ENCODE measurements at regions not wholly inside any gene's neighbourhood (a gene's known extent, or its start where the extent isn't known, plus 50 kb on each side); places are given as distances from the start of the nearest gene placed in this dataset.

DNA sequence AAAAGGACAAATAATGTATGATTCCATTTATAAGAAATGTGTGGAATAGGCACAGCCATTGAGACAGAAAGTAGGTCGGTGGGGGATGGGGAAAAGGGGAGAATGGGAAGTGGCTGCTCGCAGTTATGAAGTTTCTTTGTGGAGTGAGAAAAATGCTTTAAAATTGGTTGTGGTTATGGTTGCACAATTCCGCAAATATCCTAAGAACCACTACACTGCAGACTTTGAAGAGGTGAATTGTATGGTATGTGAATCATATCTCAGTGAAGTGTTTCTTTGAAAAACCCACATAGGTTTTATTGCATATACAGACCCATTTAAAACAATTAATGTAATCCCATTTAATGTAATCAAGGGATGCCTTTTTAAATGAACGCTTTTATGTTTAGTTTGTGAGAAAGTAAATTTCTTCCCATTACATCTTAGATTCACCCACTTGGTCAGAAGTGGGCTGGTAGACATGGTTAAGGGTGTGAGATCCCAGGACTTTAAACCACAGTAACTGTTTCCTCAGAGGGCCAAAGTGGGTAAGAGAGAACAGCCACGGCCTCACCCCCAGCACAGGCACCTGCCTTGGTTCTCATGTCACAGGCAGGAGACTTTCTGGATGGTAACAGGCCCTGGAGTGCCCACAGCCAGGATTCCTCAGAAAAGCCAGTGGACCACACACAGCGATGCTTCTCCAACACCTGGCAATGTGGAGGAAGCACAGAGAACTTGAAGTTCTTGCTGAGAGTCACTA is 119.3 kb upstream of the GJB6 start:
- in situ Hi-C loops (cut with HindIII; ENCODE audit: low pct_unique_long_range_greater_than_20kb, low sequenced_read_pairs), result no loop called here
- peak; percentile 70 for DNase-seq (ENCODE audit: low read depth, low spot score)

DNA sequence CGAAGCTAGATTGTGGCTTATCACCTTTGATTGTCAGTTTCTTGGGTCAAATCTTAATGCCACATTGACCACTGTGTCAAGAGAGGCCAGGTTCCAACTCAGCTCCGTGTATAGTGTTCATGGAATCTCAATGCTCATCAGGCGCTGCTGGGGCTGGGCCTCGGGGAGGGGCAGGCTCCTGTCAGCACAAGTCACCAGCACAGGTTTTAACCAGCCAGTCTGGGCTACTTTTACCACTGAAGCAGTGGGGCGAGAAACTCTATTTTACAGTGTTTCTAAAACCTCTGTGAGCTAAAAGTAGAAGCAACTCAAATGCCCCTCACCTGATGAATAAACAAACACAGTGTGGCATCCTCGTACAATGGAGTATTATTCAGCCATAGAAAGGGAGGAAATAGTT is 118.7 kb upstream of the GJB6 start:
- DNase-seq (ENCODE audit: low read depth, low spot score), result no peak
- in situ Hi-C loops (cut with HindIII; ENCODE audit: low pct_unique_long_range_greater_than_20kb, low sequenced_read_pairs), result no loop called here

DNA sequence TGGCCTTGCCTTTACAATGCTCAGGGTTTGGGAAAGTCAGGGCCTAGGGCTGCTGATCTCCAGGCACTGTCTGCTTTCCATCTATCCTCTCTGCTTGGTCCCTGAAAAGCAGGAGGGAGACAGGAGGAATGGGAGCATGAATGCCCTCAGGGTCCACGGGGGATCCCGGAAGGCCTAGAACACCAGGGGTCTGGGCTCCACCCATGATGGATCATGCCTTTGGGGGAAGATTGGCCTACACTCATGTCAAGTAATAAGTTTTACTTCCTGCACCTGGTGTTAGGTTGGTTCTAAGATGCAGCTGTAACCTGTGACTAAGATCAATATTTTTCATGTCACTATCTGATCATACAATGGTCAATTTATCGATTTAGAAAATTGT is 118.3 kb upstream of the GJB6 start:
- in situ Hi-C loops (cut with HindIII; ENCODE audit: low pct_unique_long_range_greater_than_20kb, low sequenced_read_pairs), result no loop called here
- no peak for DNase-seq (ENCODE audit: low read depth, low spot score)

DNA sequence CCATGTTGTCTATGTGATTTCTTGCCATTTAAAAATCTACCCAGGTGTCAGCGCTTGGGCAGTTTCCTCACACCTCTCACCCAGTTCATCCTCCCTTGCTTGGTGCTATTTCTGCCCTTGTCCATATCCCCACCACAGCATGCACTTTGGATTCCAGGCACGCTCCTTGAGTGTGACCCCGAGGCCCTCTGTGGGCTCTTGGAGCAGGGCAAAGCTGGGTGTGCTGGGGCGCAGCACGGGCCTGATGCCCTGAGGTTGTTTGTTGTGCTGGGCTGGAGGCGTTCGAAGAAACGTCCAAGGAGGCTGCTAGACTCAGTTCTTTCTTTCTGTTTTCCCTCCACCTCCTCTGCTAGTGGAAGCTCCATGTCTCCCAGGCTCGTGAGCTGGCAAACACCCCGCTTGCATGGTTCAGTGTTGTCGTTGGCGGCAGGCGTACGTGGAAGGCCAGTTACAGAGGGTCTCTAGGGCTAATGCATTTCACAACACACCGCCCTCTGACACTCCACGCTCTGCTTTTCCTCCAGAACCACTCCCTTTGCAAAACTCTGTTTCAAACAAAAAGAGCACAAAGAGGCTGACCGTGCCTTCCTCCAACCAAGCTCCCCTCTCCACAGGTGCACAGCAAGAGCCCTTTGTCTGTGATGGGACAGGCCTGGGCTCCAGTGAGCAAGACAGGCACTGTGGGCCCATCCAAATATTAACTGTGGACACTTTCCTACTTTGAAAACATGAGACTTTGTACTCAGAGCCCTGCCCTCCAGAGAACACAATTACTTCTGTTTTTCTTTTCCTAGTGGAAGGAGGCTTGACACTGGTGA is 117.7 kb upstream of the GJB6 start:
- in situ Hi-C loops (cut with HindIII; ENCODE audit: low pct_unique_long_range_greater_than_20kb, low sequenced_read_pairs), result no loop called here
- no peak for DNase-seq (ENCODE audit: low read depth, low spot score)

DNA sequence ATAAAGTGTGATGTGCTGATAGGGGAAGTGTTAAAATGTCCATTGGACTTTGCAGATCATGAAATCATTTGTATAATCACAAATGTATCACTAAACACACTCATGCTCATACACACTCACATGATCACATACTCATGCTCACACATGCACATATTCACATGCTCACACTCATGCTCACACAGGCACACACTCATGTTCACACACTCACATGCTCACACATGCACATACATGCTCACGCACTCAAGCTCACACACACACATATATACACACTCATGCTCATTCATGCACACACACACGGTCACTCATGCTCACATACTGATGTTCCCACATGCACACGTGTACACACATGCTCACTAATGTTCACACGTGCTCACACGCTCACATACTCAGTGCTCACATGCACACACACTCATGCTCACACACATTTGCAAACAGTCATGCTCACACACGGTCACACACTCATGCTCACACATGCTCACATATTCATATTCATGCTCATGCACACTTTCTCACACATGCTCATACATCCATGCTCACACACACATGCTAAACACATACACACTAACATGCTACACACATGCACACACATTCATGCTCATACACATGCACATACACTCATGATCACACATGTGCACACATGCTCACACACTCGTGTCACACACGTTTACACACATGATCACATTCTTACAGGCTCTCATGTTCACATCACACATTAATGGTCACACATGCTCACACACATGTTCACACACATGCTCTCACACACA is 116.7 kb upstream of the GJB6 start:
- no peak for DNase-seq (ENCODE audit: low read depth, low spot score)
- in situ Hi-C loops (cut with HindIII; ENCODE audit: low pct_unique_long_range_greater_than_20kb, low sequenced_read_pairs), result no loop called here

DNA sequence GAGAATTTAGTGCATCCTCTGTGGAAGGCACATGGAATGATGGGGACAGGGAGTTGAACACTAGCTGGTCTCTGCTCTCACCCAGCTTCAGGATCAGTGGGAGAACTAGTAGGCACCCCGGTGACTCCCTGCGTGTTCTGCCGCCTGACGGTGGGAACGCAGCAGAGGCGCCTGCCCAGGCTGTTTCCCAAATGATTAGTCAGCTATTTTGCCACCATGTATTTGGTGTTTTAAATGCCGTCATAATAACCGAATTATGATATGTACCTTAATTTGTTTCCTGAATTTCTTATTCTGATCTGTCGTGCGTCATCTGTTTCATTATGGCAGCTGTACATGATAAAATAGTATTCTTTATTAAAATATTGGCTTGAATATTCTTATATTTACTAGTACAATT is 115.9 kb upstream of the GJB6 start:
- no peak for DNase-seq (ENCODE audit: low read depth, low spot score)
- in situ Hi-C loops (cut with HindIII; ENCODE audit: low pct_unique_long_range_greater_than_20kb, low sequenced_read_pairs), result no loop called here

DNA sequence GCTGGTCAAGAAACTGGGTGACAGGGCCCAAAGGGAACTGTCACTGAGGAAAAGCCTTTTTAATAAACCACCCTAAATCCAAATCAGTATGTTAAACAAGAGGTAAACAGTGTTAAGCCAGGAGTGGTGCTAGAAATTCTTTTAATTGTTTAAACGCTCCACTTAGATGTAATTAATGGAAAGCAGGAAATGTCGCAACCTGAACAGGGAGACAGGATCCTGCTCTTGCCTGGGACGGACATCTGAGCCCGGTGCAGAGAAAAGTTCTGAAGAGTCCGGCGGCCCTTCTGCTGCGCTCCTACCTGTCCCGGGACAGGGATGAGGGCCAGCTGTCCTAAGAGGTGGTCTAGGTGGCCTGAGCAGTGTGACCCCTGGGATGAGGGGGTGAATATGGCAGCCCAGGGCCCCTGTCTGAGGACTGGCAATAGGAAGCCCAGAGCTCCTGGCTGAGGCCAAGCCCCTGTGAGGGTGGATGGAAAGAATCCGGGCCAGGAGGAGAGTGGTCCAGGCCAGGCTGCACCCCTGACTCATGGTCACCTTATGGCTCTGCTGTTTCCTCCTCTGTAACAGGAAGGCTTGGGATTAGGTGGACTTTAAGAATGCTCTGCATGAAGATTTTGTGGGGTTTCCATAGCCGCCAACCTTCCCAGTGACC is 112.8 kb upstream of the GJB6 start:
- in situ Hi-C loops (cut with HindIII; ENCODE audit: low pct_unique_long_range_greater_than_20kb, low sequenced_read_pairs), result no loop called here

DNA sequence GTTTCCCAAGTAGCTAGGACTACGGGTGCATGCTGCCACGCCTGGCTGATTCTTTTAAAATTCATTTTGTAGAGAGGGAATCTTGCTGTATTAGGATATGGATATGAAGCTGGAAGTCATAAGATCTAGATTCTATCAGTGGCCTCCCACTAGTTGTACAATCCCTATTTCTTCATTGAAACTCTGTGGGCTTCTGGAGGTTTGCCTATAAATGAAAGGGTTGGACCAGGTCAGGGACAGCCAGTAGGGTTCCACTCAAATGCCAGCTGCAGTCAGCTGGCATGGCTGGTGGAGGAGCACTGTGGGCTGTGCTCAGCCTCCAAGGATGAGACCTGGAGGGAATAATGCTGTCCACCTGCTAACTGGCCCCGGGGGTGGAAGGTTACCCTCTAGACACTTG is 110.2 kb upstream of the GJB6 start:
- no peak for DNase-seq (ENCODE audit: low read depth, low spot score)

More for the DNA sequence above, 112.8 kb upstream of the GJB6 start:
- DNase-seq (ENCODE audit: low read depth, low spot score), result no peak

DNA sequence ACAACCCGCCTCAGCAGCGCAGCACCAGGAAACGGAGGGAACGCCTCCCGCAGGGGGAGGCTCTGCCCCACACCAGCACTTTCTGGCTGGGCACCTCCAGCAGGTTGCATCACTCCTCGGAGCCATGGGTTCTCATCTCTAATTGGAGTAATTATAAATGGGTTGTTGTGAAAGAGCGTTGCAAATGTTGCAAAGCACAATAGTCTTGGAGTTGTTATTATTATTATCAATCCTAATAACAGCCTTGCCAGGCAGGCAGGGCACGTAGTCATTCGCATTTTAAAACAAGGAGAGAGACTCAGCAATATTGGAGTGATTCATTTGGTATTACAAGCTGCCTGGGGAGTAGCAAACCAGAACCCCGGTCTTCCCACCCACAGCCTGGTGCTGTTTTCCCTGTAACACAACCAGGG is 108.6 kb upstream of the GJB6 start:
- in situ Hi-C loops (cut with HindIII; ENCODE audit: low pct_unique_long_range_greater_than_20kb, low sequenced_read_pairs), result no loop called here
- no peak for DNase-seq (ENCODE audit: low read depth, low spot score)

More for the DNA sequence above, 110.2 kb upstream of the GJB6 start:
- in situ Hi-C loops (cut with HindIII; ENCODE audit: low pct_unique_long_range_greater_than_20kb, low sequenced_read_pairs), result no loop called here

DNA sequence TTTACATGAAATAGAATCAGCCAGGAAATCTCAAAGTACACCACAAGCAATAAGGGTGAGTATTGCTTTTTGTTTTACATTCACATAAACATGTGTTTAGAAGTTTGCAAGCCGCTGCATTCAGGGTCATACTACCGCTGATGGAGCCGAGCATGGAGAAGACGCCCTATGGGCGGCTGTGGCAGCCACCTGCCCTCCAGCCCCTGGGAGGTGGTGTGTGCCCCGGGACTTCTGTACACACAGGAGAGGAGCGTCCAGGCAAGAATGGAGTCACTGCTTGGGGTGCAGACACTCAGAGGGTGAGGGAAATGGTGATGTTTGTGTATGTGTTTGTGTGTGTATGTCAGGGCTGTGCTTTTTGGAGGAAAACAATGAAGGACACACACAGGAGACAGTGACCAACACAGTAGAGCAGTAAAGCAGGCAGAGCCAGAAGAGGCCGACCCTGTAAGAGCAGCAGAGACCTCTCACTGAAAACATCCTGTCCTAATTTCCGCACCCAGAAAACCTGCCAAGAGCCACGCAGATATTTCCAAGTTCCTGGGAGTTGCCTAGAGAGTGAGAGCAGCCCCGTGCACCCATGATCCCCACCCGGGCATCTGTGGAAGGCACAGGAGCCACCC is 108.1 kb upstream of the GJB6 start:
- in situ Hi-C loops (cut with HindIII; ENCODE audit: low pct_unique_long_range_greater_than_20kb, low sequenced_read_pairs), result no loop called here

DNA sequence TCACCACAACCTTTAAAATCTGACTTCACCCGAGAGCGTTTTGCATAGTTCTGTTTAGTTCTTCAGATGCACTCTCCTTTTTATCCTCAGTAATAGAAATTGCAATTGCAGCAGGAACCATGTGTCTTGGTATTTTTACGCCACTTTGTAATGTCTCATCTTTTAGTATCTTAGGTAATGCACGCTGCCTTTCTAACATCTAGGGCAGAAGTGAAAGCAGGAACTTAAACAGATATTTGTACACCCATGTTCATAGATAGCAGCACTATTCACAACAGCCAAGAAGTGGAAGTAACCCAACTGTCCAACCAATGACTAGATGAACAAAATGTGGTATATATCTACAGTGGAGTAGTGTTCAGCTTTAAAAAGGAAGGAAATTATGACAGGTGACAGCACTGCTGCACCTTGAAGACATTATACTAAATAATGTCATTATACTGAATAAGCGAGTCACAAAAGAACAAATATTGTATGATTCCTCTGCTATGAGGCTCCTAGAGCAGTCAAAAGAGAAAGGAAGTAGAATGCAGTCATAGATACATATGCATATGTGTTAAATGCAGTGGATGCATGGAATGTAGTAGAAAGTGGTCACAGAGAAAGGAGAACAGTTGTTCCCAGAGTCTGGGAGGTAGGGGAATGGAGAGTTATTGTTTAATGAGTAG is 105.9 kb upstream of the GJB6 start:
- in situ Hi-C loops (cut with HindIII; ENCODE audit: low pct_unique_long_range_greater_than_20kb, low sequenced_read_pairs), result no loop called here
- DNase-seq (ENCODE audit: low read depth, low spot score), result no peak

More for the DNA sequence above, 108.1 kb upstream of the GJB6 start:
- DNase-seq (ENCODE audit: low read depth, low spot score), result no peak

DNA sequence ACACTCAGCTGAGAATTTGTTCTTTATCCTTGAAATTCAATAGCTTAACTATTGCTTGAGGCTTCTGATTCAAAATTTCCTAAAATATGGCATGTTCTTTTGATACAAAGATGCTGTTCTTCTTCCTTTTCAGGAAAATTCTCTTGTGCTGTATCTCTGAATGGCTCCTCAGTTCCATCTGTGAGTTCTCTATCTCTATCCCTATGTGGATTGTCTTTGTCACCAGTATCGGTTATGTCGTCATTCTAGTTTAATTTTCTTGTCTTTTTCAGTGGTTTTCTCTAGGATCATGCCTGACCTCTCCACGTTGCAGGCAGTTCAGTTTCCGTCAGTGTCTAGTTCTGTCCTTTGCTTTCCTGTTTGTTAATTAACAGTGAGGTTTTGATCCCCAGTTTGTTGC is 104.6 kb upstream of the GJB6 start:
- DNase-seq (ENCODE audit: low read depth, low spot score), result peak; percentile 76
- in situ Hi-C loops (cut with HindIII; ENCODE audit: low pct_unique_long_range_greater_than_20kb, low sequenced_read_pairs), result no loop called here

DNA sequence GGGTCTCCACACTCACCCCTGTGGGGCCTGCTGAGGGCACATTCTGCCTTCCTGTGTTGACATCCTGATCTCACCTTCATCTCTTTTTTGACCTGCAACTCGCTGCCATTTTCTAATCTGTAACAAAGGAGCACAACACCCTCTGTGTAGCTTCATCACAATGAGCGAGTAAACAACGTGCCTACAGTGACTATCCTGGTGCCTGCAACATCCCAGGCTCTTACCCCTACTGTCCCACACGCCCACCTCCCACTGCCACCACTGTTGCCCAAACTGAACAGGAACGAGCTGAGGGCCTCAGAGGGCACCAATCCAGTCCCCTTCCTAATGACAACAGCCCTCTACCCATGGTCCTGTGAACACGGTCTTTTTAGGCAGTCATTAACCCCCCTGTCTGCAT is 102.2 kb upstream of the GJB6 start:
- no peak for DNase-seq (ENCODE audit: low read depth, low spot score)
- in situ Hi-C loops (cut with HindIII; ENCODE audit: low pct_unique_long_range_greater_than_20kb, low sequenced_read_pairs), result no loop called here

DNA sequence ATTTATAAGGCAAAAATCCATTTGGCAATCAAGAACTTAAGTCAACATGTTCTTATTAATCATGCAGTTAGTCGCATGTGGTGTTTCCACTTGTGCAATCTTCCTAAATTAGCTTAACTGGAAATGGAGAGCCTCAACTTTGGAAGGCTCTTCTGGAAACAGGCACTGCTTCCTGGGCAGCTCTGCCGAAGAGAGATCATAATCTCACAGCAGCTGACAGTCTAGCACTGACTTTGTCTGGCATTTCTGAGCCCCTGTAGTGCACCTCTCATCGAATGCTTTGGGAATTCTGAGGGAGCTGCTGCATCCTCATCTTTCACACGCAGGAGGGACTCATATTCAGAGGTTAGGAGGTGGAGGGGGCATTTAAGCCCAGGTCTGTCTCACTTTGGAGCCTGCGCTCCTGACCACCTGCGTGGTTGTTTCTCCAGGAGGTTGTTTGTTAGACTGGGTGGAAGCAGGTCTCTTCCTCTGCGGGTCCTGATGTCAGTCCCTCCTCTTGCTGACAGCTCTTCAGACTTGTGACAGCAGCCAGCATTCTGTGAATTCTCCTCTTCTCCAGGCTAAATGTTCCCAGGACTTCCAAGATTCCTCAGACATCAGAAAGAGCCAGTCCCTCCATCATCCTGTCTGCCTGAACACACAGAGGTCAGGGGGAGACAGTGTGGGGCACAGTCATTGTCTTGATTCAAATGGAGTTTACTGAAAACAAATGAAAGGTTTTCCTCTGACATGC is 100.4 kb upstream of the GJB6 start:
- no peak for DNase-seq (ENCODE audit: low read depth, low spot score)
- in situ Hi-C loops (cut with HindIII; ENCODE audit: low pct_unique_long_range_greater_than_20kb, low sequenced_read_pairs), result no loop called here

DNA sequence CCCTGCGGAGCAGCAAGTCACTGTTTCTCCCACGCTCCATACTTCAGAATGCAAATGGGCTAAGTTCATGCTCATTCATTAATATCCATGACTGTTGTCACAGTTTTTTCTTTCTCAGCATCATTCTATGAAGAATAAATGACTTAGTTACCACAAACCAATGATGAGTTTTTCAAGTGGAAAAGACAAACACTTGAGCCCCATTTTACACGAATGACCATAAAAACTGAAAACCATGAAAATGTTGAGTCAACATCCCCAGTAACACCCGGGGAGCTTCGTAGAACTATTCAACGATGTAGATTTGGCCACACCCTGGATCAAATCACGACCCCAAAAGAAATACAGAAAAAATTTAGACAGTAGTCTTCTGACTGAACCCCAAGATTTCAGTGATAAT is 99.8 kb upstream of the GJB6 start:
- in situ Hi-C loops (cut with HindIII; ENCODE audit: low pct_unique_long_range_greater_than_20kb, low sequenced_read_pairs), result no loop called here
- no peak for DNase-seq (ENCODE audit: low read depth, low spot score)

DNA sequence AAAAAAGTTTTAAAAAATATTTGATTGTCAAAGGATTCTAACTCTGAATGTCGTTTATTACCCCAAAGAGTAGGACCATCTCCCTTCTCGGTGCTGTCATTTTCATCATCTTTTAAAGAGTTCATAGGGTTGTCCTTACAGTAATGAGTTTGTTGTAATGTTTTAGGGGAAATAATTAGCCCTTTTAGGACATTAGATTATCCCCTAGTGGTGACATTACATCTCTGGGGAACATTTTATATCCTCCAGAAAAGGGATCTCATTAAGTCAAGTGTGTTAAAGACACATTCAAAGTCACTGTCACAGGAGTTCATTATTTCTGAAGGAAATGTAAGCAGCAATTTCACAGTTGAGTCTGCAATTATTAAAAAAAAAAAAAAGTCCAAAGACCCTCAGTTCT is 99.3 kb upstream of the GJB6 start:
- DNase-seq (ENCODE audit: low read depth, low spot score), result peak; percentile 17
- in situ Hi-C loops (cut with HindIII; ENCODE audit: low pct_unique_long_range_greater_than_20kb, low sequenced_read_pairs), result no loop called here
